ENCODE measurements at regions not wholly inside any gene's neighbourhood (a gene's known extent, or its start where the extent isn't known, plus 50 kb on each side); places are given as distances from the start of the nearest gene placed in this dataset.

- TF ChIP-seq CTCF (tag by site-specific recombination; IDR thresholded peaks at IDR 0.05), result no peak
- no peak for TF ChIP-seq ZNF561 (tag by site-specific recombination; IDR thresholded peaks at IDR 0.05; ENCODE audit: borderline replicate concordance)
- no peak for TF ChIP-seq ZNF121 (tag by site-specific recombination; IDR thresholded peaks at IDR 0.05)
Measured at GRCh38 chr2:35714883-35715282, 640.7 kb upstream of the CRIM1 start.

Data from HEK293 (cell line).